ENCODE measurements at regions not wholly inside any gene's neighbourhood (a gene's known extent, or its start where the extent isn't known, plus 50 kb on each side); places are given as distances from the start of the nearest gene placed in this dataset.
"Not testable (repeated sequence)": the region's sequence is repeated elsewhere in the genome, so short reads cannot be mapped to it uniquely, and the experiment has no call there.

GRCh38 chr10:86579883-86580520 lies 58.4 kb upstream of the WAPL start:
- TF ChIP-seq CTCF (IDR thresholded peaks at IDR 0.05; ENCODE audit: insufficient read depth, low read depth, low read length), result no peak
- DNase-seq (ENCODE audit: low read depth), result no peak
- H3K4me3 ChIP-seq (ENCODE audit: low read depth, low read length), result no peak overlapping the region

GRCh38 chr10:86580521-86580891 lies 58.9 kb upstream of the WAPL start:
- no peak for DNase-seq (ENCODE audit: low read depth)
- H3K4me3 ChIP-seq (ENCODE audit: low read depth, low read length), result no peak overlapping the region
- TF ChIP-seq CTCF (IDR thresholded peaks at IDR 0.05; ENCODE audit: insufficient read depth, low read depth, low read length), result no peak

DNA sequence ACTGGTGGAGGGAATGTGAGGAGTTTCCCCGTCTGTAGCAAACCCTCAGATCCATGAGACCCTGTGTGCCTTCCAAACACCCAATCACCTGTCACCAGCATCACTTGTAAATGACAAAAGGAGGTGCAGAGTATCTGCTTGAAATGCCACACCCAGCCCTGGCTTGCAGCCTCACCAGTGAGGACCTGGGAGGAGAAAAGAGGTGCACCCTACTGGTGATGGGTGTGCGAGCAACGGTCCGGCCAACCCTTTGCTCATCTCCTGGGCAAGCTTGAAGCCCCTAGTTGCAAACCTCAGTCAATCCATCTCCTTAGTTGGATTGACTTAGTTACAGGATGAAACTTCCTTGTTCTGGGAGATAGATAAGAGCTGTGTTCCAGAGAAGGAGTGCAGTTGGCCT lies 62.4 kb upstream of the WAPL start:
- TF ChIP-seq CTCF (IDR thresholded peaks at IDR 0.05; ENCODE audit: insufficient read depth, low read depth, low read length), result no peak

DNA sequence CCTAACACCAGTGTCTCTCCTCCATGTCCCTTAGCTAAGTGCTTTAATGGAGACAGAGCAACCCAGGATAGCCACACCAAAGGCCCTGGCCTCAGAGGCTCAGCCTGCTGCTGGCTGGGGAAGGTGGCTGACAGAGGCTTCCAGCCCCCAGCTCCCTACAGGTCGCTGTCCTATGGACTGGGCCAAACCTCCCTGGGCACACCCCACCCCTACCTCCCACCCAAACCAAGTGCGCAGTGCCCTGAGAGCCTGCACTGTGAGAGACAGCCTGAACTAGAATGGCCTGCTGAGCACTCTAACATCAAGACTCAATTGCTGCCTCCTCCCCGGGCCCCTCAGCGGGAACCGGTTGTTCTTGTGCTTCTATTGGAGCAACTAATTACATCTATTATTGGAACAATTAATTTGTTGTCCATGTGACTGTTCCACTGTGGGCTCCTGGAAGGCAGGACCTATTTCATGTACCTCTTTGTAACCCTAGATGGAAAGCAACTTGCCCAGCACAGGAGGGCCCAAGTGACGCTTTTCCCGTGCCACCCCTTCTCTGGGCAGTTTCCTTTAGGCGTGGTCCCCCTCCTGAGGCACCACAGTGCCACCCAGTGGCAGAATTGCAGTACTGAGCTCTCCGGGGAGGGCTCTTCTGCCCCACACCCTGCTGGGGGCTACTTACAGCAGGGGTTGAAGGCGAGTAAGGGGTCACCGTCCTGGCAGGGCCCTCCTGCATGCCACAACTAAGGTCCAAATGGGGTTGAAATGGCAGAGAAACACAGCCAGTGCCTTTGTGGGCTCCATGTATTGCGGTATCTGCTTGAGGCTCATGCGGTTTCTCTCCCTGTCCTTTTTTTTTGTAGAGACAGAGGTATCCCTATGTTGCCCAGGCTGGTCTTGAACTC lies 63.7 kb upstream of the WAPL start:
- DNase-seq (ENCODE audit: low read depth), result peak; percentile 57
- H3K4me3 ChIP-seq (ENCODE audit: low read depth, low read length), result no peak overlapping the region
- peak; percentile 99 for TF ChIP-seq CTCF (IDR thresholded peaks at IDR 0.05; ENCODE audit: insufficient read depth, low read depth, low read length)

More for the DNA sequence above, 62.4 kb upstream of the WAPL start:
- H3K4me3 ChIP-seq (ENCODE audit: low read depth, low read length), result no peak overlapping the region
- DNase-seq (ENCODE audit: low read depth), result no peak

DNA sequence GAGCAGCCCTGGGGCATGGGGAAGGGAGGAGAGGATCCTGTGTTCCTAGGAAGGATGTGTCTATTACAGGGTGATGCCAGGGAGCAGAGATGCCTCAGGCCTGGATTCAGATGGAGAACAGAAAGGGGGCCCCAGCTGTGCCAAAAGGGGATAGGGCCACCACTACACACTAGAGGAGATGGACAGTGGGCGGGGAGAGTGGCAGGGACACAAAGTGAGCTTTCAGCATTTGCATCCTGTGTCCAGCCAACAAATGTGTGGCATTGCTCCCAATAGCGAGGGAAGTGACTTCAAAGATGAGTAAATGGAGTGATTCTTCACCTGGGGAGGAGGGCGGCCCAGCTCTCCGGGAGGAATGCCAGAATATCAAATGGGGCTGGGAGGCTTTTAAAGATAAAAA lies 64.9 kb upstream of the WAPL start:
- H3K4me3 ChIP-seq (ENCODE audit: low read depth, low read length), result no peak overlapping the region
- DNase-seq (ENCODE audit: low read depth), result no peak
- no peak for TF ChIP-seq CTCF (IDR thresholded peaks at IDR 0.05; ENCODE audit: insufficient read depth, low read depth, low read length)

- DNase-seq (ENCODE audit: low read depth); H3K4me3 ChIP-seq (ENCODE audit: low read depth, low read length): not testable (repeated sequence)
Measured at GRCh38 chr10:86588781-86589180, 65.6 kb upstream of the OPN4 start.

DNA sequence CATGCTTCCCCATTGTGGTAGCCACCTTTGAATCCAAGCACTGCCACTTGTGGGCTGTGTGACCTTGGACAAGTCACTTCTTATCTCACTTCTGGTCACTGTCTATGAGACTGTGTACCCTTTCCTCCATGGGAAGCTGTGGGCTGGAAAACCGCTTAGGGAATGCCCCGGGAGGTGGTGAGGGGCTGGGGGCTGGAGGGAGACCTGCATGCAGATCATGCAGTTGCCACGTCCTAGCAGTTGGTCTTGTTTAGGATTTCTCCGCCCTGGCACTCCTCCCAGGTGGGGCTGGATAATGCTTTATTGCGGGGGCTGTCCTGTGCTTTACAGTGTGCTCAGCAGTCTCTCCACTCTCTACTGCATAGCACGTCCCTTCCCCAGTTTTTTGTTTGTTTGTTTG lies 62.9 kb upstream of the OPN4 start:
- no peak for DNase-seq (ENCODE audit: low read depth)
- TF ChIP-seq CTCF (IDR thresholded peaks at IDR 0.05; ENCODE audit: insufficient read depth, low read depth, low read length), result no peak
- H3K4me3 ChIP-seq (ENCODE audit: low read depth, low read length), result no peak overlapping the region
